22Rv1 (cell line): ENCODE measurements at regions not wholly inside any gene's neighbourhood (a gene's known extent, or its start where the extent isn't known, plus 50 kb on each side); places are given as distances from the start of the nearest gene placed in this dataset.

Experiments used
- CTCF ChIP-seq: fragments of 450-650 bp; IDR thresholded peaks from 2 replicates; pipeline ENCODE4 v1.5.1; 2017; ENCODE audit warnings: mild to moderate bottlenecking
- ZFX ChIP-seq: fragments of 450-650 bp; IDR thresholded peaks from 2 replicates; pipeline ENCODE4 v1.6.1; 2017; ENCODE audit warnings: antibody characterized with exemption, borderline replicate concordance

GRCh38 chrY:12310832-12311231 is 390.2 kb upstream of the USP9Y start:
- no peak for TF ChIP-seq CTCF
- TF ChIP-seq ZFX, result no peak
